ENCODE measurements at regions not wholly inside any gene's neighbourhood (a gene's known extent, or its start where the extent isn't known, plus 50 kb on each side); places are given as distances from the start of the nearest gene placed in this dataset.
"Not testable (repeated sequence)": the region's sequence is repeated elsewhere in the genome, so short reads cannot be mapped to it uniquely, and the experiment has no call there.

DNA sequence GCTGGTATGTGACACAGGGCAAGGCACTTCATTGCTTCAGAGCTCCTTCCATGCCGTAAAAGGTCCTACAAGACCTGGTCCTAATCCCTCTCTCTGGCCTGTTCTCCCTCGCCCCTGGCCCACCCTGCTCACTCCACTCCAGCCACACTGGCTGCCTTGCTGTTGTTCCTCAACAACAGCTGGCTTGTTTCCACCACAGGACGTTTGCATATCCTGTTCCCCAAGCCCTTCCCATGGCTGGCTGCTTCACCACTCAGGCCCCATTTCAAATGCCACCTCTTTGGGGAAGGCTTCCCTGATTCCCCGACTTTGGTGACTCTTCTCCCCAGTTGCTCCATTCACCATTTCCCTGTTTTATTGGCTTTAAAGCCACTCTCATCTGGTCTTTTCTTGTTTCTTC, 129.1 kb upstream of the ALDH3B2 start:
- DNase-seq = not testable (repeated sequence)

DNA sequence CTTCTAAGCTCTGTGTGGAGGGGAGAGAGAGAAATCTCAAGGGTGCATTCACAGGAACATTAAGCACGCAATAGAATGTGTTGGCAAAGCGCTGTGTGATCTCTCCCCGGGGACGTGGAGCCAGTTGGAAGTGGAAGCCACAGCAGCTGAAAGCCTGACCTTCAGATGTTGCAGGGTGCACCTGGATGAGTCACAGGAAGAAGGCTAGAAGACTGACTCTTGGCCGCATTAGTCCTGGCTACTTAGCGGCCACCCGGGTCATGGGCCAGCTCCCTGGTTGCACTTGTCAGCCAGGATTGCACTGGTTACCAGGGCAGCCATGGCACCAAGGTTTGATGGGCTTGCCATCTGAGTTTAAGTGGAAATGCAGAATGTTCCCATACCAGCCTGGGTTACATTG, 128.6 kb upstream of the ALDH3B2 start:
- DNase-seq = not testable (repeated sequence)

DNA sequence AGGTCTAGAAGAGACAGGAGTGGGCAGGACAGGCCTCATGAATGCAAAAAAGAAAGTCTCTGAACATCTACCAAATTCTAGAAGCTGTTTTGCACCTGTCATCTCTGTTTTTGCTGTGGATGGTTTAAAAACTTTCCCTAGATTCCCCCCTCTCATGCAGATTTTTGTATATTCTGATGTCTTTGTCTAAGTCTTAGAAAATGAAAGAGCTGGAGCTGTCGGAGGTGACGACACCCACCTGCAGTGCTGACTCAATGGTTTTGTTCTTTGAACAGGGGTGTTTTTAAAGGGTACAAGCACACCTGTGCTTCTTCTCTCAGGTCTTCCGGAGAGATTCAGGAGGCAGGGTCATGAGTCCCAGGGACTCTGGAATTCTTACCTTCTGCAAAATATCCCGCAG, 128.2 kb upstream of the ALDH3B2 start:
- not testable (repeated sequence) for DNase-seq

DNA sequence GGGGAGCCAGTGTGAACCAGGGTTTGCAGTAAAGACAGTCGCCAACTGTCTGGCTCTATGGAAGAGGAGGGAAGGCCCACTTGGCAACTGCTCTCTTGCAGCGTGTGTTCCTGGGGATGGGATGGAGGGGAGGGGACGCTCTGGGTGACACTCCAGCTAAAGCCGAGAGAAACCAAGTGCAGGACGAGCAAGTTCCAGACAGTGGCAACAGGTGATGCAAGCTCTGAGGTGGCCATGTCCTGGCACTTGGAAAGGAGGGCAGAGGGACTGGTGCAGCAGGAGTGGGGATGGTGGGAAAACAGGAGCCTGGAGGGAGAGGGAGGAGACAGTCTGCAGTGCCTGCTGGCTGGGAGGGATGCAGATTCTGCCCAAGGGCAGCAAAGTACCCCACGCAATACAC, 127.0 kb upstream of the ALDH3B2 start:
- not testable (repeated sequence) for DNase-seq

DNA sequence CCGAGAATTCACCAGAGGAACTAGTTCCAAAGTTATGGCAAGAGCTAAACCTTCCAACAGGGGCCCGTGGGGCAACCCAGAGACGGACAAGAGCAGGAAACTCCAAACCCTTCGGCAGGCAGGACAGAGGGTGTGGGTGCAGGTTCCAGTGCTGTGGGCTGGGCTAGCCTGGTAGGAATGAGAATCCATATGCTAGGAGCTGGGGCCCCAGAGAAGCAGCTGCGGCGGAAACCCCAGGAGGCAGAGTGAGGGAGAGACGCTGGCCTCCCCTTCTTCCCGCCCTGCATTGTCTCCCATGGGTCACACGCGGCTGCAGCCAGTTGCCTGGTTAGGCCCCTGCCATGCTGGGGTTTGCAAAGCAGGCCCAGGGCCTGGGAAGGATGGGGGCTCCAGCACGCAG, 126.2 kb upstream of the ALDH3B2 start:
- DNase-seq = not testable (repeated sequence)

DNA sequence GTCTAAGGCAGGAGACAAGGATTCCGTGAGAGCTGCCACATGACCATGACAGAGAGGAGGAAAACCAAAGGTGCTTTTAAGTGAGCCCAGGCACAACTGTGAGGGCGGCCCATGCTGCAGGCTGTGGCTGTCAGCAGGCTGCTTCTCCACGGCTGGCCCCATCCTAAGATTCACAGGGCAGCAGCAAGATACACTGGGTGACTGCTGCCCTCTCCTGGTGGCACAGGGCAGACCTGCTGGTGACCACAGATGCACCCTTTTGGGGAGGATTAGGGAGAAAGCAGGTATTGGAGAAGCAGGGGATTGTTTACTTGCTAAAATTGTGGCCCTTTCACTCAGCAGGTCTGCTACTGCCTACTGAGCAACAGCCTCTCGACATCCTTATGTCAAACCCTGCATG, 125.4 kb upstream of the ALDH3B2 start:
- not testable (repeated sequence) for DNase-seq

DNA sequence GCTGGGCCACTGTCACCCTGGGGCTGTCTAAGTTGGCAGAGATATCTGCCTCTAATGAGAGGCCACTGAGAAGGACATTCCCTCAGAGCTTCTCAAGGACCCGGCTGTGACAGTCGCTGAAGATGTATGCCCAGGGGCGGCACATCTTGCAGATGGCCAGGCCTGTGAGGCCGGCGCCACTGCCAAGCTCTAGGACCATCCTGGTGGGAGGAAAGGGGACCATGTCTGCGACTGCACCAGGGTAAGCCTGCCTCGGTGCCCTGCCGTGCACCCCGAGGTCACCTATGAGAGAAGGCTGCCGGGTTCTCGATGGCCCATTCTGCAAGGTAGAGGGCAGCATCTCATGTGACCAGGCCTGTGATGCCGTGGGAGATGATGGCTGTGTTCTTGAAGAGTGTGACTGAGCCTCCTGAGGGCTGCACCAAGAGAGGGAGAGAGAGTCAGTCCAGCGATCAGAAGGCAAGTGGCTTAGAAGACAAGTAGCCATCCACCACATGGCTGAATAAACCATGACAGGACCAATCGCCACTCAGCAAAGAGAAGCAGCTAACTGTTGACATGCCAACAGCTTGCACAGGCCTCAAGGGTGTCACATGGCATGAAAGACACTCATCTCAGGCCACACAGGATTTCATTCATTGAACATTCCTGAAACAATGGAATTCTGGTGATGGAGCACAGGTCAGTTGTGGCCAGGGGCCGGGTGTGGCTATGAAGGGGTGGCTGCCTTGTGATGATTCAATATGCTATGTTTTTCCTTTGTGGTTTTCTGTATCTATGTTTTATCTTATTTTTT, 123.5 kb upstream of the ALDH3B2 start:
- not testable (repeated sequence) for DNase-seq

DNA sequence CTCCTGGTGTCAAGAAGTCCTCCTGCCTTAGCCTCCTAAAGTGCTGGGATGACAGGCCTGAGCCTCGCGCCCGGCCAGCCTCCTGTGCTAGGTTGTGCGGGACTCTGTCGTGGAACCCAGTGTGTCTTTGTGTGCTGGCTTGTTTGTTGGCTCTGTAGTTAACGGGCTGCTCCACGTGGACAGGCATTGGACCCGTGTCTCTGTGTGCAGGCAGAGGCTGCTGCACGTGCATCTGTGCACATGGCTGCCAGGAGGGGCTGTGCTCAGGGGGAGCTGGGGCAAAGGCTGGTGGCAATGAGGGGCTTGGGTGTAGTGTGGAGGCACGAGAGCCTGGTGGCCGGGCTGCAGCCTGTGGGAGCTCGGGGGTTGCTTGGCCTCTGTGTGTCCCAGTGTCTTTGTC, 121.3 kb upstream of the ALDH3B2 start:
- no peak for DNase-seq

DNA sequence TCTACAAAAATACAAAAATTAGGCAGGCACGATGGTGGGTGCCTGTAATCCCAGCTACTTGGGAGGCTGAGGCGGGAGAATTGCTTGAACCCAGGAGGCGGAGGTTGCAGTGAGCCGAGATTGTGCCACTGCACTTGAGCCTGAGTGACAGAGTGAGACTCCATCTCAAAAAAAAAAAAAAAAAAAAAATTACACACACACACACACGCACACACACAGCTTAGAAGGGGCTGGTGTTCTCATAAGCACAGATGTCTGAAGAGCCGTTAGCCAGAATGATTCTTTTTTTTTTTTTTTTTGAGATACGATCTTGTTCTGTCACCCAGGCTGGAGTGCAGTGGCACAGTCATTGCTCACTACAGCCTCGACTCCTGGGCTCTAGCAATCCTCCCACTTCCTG, 119.3 kb upstream of the ALDH3B2 start:
- not testable (repeated sequence) for DNase-seq

DNA sequence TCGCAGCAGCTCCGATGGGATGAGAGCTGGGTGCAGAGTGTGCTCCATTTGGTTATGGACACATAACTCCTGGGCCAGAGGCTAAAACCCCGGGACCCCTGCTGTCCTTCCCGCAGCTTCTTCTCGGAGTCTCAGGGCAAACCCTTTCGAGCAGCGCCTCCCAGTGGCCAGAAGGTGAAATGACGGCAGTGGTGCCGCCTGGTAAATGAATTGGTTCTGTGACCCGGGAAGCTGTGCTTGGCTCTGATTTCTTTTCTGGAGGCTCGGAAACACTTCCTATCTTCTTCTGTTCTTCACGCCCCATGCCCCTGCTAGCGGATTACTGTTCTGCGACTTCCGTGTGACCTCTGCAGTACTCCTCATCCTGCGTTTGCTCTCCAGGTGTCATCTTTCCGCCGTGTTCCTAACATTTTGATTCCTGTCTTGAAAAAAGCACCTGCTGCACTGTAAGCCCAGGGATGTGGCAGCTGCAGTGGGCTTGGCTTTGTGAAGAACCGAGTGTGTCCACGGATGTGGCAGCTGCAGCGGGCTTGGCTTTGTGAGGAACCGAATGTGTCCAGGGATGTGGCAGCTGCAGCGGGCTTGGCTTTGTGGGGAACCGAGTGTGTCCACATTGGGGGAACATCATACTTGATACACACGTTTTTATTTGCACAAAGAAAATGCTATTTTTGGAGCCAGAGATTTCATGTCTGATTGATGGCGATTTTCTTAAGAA, 118.0 kb upstream of the ALDH3B2 start:
- peak; percentile 47 for DNase-seq

DNA sequence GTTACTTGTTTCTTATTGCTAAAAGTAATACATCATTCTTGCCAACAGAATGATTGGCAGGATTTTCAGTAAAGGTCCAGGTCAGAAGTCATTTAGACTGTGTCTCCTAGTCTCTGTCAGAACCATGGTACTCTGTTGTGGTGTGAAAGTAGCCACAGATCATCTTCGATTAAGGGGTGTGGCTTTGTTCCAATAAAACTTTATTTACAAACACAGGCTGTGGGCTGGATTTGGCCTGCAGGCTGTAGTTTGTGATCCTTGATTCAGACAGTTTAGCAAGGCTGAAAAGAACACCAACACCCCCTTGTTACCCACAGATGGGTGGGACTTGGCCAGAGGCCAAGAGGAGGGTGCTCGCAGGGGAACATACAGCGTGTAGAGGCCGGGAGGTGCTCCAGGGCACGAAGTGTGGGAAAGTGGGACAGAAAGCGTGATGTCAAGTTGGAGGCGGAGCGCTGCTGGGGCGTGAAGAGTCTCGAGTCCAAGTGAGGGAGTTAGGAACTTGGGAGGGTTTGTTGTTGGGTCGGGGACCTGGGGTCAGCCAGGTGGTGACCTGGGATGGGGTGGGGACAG, 117.3 kb upstream of the ALDH3B2 start:
- not testable (repeated sequence) for DNase-seq

DNA sequence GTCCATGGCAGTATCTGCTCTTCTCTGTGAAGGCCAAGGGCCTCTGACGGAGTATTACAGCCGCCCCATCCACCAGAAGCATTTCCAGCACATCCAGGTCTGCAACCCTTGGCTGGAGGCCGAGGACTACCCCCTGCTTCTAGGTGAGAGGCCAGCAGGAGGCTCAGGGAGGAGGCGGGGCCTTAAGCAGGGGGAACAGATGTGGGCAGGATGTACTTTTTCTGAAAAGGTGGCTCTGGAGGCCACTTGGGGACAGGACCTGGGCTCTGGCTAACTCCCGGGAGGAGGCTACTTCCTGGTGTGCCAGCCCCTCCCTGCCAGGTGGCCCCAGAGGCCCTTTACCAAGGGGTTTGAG, 113.9 kb upstream of the ALDH3B2 start:
- not testable (repeated sequence) for DNase-seq

DNA sequence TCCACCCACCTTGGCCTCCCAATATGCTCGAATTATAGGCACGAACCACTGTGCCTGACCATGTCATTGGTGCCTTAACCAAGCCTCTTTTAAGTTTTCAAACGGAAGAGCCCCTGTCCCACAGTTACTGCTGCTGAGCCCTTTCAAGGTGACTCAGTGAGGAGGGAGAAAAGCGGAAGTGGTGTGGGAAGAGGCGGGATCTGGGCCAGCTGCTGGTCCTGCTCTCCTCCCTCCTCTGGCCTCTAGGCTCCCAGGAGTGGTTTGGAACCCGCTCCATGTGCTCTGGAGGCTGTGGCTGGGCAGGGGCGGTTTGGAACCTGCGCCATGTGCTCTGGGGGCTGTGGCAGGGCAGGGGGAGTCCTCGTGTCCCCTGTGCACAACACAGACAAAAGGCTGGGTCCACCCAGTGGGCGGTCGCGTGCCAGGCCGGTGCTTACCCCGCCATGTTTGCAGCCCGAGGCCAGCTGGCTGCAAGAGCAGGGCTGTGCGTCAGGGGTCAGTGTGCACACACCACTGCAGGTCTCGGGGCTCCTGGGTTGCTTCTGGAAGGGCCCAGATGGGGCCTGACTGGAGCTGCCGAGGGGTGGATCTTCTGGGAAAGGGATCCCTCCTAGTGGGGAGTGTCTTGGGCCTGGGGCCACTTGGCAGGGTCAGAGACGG, 113.4 kb upstream of the ALDH3B2 start:
- DNase-seq = not testable (repeated sequence)

DNA sequence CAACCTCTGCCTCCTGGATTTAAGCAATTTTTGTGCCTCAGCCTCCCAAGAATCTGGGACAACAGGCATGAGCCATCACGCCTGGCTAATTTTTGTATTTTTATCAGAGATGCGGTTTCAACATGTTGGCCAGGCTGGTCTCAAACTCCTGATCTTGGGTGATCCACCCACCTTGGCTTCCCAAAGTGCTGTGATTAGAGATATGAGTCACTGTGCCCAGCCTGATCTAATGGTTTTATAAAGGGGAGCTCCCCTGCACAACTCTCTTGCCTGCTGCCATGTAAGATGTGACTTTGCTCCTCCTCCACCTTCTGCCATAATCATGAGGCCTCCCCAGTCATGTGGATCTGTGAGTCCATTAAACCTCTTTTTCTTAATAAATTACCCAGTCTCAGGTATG, 107.5 kb upstream of the ALDH3B2 start:
- DNase-seq = not testable (repeated sequence)

DNA sequence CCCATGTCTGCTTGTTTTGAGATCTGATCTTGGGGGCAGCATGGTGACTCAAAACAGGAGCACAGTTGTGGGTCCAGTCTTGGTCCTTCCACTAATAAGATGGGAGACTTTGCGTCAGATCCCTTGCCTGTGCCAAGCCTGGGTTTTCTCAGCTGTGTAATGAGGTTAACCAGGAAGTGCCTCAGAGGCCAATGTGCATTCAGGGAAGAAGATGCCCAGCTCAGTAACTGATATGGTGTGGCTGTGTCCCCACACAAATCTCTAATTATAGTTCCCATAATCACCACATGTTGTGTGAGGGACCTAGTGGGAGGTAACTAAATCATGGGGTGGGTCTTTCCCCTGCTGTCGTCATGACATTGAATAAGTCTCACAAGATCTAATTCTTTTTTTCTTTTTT, 107.1 kb upstream of the ALDH3B2 start:
- not testable (repeated sequence) for DNase-seq

DNA sequence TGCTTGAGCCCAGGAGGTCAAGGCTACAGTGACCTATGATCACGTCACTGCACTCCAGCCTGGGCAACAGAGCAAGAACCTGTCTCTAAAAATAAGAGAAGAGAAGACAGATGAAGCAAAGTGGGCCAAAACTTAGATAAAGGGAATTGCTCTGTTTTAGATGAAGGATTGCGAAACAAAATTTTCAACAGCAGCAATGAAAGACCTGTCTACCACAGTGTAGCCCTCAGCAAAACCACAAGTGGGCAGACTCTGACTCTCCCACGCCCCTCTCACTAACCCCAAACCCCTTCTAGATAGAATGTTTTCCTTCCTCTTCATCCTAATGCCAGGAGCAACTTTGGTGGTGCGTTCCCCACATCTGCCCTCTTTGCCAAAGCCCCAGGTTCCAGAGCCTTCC, 105.6 kb upstream of the ALDH3B2 start:
- DNase-seq = no peak

DNA sequence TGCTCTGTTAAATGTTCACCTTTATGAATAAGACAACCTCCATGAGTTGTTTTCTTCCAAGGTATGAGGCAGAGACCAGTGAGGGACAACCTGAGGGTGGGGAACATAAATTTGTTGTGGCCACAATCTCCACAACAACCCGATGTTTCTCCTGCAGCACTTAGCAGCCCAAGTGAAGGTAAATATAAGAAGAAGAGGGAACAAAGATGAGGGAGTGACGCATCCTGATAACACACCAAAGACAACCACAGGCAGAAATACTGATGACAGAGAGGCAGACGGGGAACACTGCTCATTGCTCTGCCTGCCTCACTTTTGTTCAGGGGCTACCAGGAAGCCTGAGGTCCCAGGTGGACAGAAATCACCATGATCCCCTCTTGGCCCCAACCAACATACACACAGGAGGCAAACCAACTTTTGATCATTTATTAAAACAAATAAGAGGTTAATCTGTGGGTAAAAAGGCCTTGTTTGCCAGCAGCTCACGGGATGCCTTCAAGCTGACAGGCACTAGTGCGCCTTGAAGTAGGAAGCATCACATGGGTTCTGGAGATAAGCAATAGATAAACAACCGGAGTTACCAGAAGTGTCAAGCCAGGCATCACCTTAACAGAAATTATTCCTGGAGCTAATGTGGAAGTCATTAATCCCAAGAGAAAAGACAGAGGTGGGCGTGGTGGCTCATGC, 104.9 kb upstream of the ALDH3B2 start:
- DNase-seq = not testable (repeated sequence)

DNA sequence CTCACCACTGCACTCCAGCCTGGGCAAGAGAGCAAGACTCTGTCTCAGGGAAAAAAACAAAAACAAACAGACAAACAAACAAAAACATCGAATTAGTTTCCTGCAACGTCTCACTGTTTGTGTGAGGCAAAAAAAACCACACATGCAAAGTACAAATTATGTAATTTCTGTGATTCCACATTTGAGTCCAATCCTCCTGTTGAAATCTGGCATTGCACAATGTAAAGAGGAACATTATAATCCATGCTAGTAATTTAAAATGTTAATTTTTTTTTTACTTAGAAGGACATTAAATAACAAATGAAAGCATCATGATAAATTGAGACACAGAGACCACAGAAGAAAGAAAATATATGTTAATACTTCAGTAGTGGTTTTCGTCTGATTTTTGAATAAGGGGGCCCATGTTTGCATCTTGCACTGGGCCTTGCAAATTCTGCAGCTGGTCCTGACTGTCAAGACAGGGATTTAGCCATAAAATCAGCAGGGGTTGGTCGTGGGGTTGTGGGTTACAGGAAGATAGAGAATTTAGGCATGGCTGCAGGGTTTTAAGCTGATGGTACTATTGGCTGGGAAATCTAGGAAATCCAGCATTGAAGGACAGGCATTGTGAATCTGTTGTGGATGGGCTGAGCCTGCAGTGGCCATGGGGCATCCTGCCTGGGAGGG, 102.6 kb upstream of the ALDH3B2 start:
- DNase-seq = no peak

DNA sequence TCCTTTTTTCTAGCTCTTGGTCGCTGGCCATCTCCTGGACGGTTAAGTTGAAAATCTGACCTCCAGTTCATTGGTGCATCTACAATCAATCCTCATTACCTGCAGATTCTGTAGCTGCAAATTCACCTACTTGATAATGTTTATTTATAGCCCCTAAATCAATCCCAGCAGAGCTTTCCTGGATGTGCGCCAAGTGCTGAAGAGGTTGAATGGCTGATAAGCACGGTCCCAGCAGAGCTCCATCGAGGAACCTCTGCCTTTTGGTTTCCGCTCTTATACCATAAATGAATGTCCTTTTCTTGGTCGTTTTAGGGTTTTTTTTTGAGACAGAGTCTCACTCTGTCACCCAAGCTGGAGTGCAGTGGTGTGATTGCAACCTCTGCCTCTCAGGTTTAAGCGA, 99.8 kb upstream of the ALDH3B2 start:
- DNase-seq = peak; percentile 3

DNA sequence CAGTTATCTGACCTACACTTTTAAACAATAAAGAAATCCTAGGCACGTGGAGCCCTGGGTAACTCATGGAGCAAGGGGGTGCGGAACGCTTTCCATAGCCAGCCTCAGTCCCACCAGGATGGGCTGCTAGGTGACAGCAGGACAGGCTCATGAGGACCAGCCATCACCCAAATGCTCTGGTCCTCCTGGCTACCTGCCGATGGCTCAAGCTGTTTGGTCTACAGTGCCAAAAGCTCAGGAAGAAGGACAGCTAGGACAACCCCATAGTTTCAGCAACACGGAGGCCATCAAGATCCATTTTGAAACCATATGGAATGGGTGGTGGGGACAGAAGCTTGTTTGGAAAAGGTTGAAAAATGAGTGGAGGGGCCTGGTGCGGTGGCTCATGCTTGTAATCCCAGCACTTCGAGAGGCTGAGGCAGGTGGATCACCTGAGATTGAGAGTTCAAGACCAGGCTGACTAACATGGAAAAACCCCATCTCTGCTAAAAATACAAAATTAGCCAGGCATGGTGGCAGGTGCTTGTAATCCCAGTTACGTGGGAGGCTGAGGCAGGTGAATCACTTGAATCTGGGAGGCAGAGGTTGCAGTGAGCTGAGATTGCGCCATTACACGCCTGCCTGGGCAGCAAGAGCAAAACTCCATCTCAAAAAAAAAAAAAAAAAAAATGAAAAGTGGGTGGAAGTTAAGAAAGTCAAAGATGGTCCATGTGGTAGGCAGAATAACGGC, 93.7 kb upstream of the ALDH3B2 start:
- DNase-seq = not testable (repeated sequence)

DNA sequence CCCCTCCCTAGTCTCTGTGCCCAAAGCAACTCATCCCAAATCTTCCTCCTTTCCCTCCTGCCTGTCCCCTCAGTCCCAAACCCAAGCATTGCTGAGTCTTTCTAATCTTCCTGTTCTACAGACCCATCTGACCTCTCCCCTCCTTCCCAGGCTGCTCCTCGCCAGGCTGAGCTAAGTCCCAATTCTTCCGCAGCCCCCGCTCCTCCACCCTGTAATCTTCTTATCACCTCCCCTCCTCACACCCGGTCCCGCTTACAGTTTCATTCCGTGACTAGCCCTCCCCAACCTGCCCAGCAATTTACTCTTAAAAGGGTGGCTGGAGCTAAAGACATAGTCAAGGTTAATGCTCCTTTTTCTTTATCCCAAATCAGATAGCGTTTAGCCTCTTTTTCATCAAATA, 86.8 kb upstream of the ALDH3B2 start:
- not testable (repeated sequence) for DNase-seq

DNA sequence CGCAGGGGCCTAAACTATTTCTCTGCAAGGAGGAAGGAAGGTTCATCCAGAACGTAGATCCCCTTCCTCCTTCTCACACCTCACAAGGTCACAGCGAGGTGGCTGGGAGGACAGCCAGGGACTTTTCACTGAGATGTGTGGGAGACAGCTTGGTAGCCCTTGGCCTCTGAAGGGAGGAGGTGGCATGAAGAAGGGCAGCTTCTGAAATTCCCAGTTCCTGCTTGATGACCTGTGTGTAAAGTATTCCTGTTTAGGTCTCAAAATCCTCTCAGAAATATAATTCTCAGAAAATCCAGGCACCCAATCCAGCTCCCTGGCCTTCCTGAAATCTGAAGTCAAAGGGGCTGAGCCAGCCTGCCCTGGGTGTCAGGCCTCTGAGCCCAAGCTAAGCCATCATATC, 84.9 kb upstream of the ALDH3B2 start:
- DNase-seq = not testable (repeated sequence)
